Suprapubic skin (tissue), 4 donors: ENCODE measurements at regions not wholly inside any gene's neighbourhood (a gene's known extent, or its start where the extent isn't known, plus 50 kb on each side); places are given as distances from the start of the nearest gene placed in this dataset.

Source experiments
- DNase-seq, 2 donors: peaks; one replicate each; pipeline ENCODE4 v3.0.0-alpha.2; 2019; ENCODE audit warnings: low spot score in 2 of 2
- H3K27ac ChIP-seq: fragments of 200-600 bp; sonication (generic); one replicate; pipeline ENCODE4 v1.5.1; 2019
- H3K27me3 ChIP-seq: fragments of 200-600 bp; sonication (generic); one replicate; pipeline ENCODE4 v1.5.1; 2019
- H3K36me3 ChIP-seq: fragments of 200-600 bp; sonication (generic); one replicate; pipeline ENCODE4 v1.5.1; 2019
- H3K4me1 ChIP-seq: fragments of 200-600 bp; sonication (generic); one replicate; pipeline ENCODE4 v1.5.1; 2019
- H3K4me3 ChIP-seq: fragments of 200-600 bp; sonication (generic); one replicate; pipeline ENCODE4 v1.5.1; 2019; ENCODE audit warnings: mild to moderate bottlenecking
- H3K9me3 ChIP-seq: fragments of 200-600 bp; sonication (generic); one replicate; pipeline ENCODE4 v1.5.1; 2019
- EP300 ChIP-seq: sonication (generic); formaldehyde crosslinking; IDR thresholded peaks from one replicate; pipeline ENCODE4 v1.6.1; 2017; ENCODE audit warnings: antibody characterized with exemption
- POLR2A ChIP-seq, 2 donors: fragments of 450-650 bp; IDR thresholded peaks; one replicate each; pipeline ENCODE4 v1.6.1; 2017; ENCODE audit warnings: antibody characterized with exemption in 2 of 2, mild to moderate bottlenecking in 2 of 2, moderate library complexity in 2 of 2
- POLR2AphosphoS5 ChIP-seq, 3 donors: sonication (generic); formaldehyde crosslinking; IDR thresholded peaks; one replicate each; pipeline ENCODE4 v1.6.1; 2017; ENCODE audit warnings: antibody characterized with exemption in 3 of 3
- WGBS: methylation state at CpG from one replicate; pipeline ENCODE4 v1.1.5; 2018; 5-methylcytosine and 5-hydroxymethylcytosine counted together
- TF ChIP-seq, protein P1 (sequence below), 2 donors: fragments of 200-600 bp in 1 of 2; fragments of 450-650 bp in 1 of 2; sonication (generic) in 1 of 2; IDR thresholded peaks; one replicate each; pipeline ENCODE4 v1.5.1; 2016 to 2019; ENCODE audit warnings: antibody characterized with exemption in 2 of 2, mild to moderate bottlenecking in 1 of 2, moderate library complexity in 1 of 2

DNA sequence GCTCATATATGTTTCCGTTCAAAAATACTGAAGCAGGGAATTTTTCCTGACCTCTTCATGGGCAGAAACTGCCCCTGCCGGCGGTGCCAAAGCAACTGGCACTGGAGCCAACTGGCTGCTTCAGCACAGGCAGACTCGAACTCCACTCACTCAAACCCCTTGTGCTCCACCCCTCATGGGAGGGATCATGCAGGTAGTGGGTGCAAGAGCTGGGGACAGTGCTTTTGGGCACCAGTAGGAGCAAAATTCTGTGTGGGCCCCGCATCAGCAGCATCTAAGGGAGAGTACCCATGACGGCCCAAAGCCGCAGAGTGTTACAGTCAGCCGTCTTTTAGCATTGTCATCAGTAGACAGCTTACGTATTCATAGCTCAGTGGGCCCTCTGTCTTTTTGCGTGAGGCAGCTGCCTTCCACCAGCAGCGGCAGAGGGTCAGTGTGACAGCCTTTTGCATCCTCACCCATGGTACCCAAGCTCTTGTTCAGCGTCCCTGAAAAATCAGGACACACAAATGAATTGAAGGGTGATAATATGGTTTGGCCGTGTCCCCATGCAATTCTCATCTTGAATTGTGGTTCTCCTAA lies 393.8 kb downstream of the SLITRK6 start:
- 93% methylated on average over 10 of the region's 13 CpGs for WGBS
- TF ChIP-seq, protein P1, sequence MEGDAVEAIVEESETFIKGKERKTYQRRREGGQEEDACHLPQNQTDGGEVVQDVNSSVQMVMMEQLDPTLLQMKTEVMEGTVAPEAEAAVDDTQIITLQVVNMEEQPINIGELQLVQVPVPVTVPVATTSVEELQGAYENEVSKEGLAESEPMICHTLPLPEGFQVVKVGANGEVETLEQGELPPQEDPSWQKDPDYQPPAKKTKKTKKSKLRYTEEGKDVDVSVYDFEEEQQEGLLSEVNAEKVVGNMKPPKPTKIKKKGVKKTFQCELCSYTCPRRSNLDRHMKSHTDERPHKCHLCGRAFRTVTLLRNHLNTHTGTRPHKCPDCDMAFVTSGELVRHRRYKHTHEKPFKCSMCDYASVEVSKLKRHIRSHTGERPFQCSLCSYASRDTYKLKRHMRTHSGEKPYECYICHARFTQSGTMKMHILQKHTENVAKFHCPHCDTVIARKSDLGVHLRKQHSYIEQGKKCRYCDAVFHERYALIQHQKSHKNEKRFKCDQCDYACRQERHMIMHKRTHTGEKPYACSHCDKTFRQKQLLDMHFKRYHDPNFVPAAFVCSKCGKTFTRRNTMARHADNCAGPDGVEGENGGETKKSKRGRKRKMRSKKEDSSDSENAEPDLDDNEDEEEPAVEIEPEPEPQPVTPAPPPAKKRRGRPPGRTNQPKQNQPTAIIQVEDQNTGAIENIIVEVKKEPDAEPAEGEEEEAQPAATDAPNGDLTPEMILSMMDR (IDR thresholded peaks at IDR 0.05) = no peak
- TF ChIP-seq POLR2AphosphoS5 (IDR thresholded peaks at IDR 0.05) (no peak), POLR2A (IDR thresholded peaks at IDR 0.05) (no peak), EP300 (no peak)
- no peaks in the 10 kb centered on the region for H3K4me1 ChIP-seq
- H3K27ac ChIP-seq = no peak overlapping the region
- H3K4me3 ChIP-seq = no peak overlapping the region
- DNase-seq = no peak
- H3K36me3 ChIP-seq = no peaks in the 10 kb centered on the region
- no peaks in the 10 kb centered on the region for H3K9me3 ChIP-seq
- no peaks in the 10 kb centered on the region for H3K27me3 ChIP-seq

DNA sequence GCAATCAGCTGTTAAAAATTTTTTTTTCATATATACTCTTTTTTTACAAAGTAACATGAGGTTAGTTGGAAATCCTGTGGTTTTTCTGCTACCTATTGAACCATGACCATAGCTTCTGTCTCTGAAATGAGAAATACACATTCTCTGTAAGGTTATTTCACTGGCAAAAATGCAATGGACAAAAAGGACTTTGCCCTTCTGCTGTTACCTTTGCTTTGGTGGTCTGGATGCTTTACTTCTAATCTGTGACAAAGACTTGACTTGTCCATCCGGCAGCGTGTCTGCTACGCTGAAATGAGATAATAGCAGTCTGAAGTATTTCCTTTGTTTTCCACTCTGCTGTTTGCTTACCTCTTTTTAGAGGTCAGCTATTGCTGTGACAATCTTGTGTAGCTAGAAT lies 412.8 kb downstream of the SLITRK6 start:
- TF ChIP-seq POLR2AphosphoS5 (IDR thresholded peaks at IDR 0.05) = no peak
- TF ChIP-seq, protein P1 (IDR thresholded peaks at IDR 0.05) = no peak
- no peak for TF ChIP-seq POLR2A (IDR thresholded peaks at IDR 0.05)
- TF ChIP-seq EP300 = no peak
- Histone ChIP-seq H3K27me3 (no peaks in the 10 kb centered on the region), H3K27ac (no peak overlapping the region), H3K4me1 (no peaks in the 10 kb centered on the region), H3K9me3 (peaks cover 4% of the 10 kb centered on the region), H3K36me3 (no peaks in the 10 kb centered on the region), H3K4me3 (no peak overlapping the region)
- no peak for DNase-seq
- 54% methylated on average over 3 of the region's 3 CpGs for WGBS

DNA sequence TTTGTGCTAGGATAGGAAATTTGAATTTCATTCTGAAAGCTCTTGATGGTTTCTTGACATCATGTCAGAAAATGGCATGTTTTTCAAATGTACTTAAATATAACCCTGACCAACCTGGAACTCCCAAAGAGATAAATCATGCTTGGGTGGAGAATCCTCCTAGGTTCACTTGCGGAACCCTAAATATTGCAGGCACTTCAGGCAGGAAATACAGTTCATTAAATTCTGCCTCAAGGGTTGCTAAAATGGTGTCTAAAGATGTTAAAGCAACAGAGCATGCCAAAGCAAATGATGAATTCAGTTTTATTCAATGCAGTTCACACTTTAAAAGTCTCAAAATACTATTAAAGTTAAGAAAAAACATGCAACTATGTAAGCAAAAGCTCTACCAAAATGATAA lies 415.9 kb downstream of the SLITRK6 start:
- no peak overlapping the region for H3K4me3 ChIP-seq
- TF ChIP-seq POLR2AphosphoS5 (IDR thresholded peaks at IDR 0.05) = no peak
- TF ChIP-seq POLR2A (IDR thresholded peaks at IDR 0.05) = no peak
- no peak for TF ChIP-seq EP300
- TF ChIP-seq, protein P1 (IDR thresholded peaks at IDR 0.05) = no peak
- no peaks in the 10 kb centered on the region for H3K9me3 ChIP-seq
- DNase-seq = no peak
- no peak overlapping the region for H3K27ac ChIP-seq
- 88% methylated on average over 1 of the region's 1 CpG for WGBS
- H3K4me1 ChIP-seq = no peaks in the 10 kb centered on the region
- H3K36me3 ChIP-seq = no peaks in the 10 kb centered on the region
- H3K27me3 ChIP-seq = no peaks in the 10 kb centered on the region

DNA sequence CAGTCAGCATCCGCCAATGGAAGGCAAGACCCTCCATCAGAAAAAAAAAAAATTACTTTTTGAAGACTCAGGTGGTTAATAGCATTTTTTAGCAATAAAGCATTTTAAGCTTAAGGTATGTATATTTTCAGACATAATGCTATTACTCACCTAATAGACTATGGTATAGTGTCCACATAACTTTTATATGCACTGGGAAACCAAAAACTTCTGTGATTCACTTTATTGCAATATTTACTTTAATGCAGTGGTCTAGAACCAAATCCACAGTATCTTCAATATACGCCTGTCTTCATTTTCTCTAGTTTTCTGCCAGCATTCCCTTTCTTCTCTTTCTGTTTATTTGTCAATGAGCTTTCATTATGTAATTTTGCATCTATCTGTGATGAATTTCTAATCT lies 418.1 kb downstream of the SLITRK6 start:
- no peak for DNase-seq
- Histone ChIP-seq H3K9me3 (no peaks in the 10 kb centered on the region), H3K4me1 (no peaks in the 10 kb centered on the region), H3K4me3 (no peak overlapping the region), H3K27me3 (no peaks in the 10 kb centered on the region), H3K27ac (no peak overlapping the region), H3K36me3 (no peaks in the 10 kb centered on the region)
- WGBS = 96% methylated on average over 2 of the region's 2 CpGs
- TF ChIP-seq POLR2AphosphoS5 (IDR thresholded peaks at IDR 0.05) (no peak), POLR2A (IDR thresholded peaks at IDR 0.05) (no peak), EP300 (no peak)
- TF ChIP-seq, protein P1 (IDR thresholded peaks at IDR 0.05) = no peak

DNA sequence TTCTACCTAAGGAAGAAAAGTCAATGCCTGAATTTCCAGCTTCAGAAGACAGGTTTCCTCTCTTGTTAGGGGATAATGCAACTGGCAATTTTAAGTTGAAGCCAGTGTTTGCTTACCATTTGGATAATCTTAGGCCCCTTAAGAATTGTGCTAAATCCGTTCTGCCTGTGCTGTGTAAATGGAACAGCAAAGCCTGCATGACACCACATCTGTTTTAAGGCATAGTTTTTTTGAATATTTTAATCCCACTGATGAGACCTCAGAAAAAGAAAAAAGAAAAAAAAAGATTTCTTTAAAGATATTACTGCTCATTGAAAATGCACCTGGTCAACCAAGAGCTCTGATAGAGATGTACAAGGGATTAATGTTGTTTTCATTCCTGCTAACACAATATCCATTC lies 419.2 kb downstream of the SLITRK6 start:
- TF ChIP-seq, protein P1 (IDR thresholded peaks at IDR 0.05) = no peak
- no peak for TF ChIP-seq POLR2A (IDR thresholded peaks at IDR 0.05)
- TF ChIP-seq POLR2AphosphoS5 (IDR thresholded peaks at IDR 0.05) = no peak
- TF ChIP-seq EP300 = no peak
- H3K4me3 ChIP-seq = no peak overlapping the region
- DNase-seq = no peak
- 87% methylated on average over 1 of the region's 1 CpG for WGBS
- H3K27me3 ChIP-seq = no peaks in the 10 kb centered on the region
- H3K9me3 ChIP-seq = no peaks in the 10 kb centered on the region
- no peaks in the 10 kb centered on the region for H3K36me3 ChIP-seq
- no peak overlapping the region for H3K27ac ChIP-seq
- H3K4me1 ChIP-seq = no peaks in the 10 kb centered on the region
